ENCODE measurements at regions not wholly inside any gene's neighbourhood (a gene's known extent, or its start where the extent isn't known, plus 50 kb on each side); places are given as distances from the start of the nearest gene placed in this dataset.

GRCh38 chr5:19143935-19144334, 844.1 kb downstream of the CDH18 start:
- no peak overlapping the region for H3K27ac ChIP-seq (replicated peaks)
- intact Hi-C loops (cut with micrococcal nuclease), result no loop called here
- no peak for DNase-seq
- no peaks in the 10 kb centered on the region for H3K27me3 ChIP-seq (ENCODE audit: low read depth)
- H3K9me3 ChIP-seq (replicated peaks), result peaks cover 17% of the 10 kb centered on the region
- H3K36me3 ChIP-seq, result no peaks in the 10 kb centered on the region
- no peaks in the 10 kb centered on the region for H3K4me1 ChIP-seq
- TF ChIP-seq, protein P1, sequence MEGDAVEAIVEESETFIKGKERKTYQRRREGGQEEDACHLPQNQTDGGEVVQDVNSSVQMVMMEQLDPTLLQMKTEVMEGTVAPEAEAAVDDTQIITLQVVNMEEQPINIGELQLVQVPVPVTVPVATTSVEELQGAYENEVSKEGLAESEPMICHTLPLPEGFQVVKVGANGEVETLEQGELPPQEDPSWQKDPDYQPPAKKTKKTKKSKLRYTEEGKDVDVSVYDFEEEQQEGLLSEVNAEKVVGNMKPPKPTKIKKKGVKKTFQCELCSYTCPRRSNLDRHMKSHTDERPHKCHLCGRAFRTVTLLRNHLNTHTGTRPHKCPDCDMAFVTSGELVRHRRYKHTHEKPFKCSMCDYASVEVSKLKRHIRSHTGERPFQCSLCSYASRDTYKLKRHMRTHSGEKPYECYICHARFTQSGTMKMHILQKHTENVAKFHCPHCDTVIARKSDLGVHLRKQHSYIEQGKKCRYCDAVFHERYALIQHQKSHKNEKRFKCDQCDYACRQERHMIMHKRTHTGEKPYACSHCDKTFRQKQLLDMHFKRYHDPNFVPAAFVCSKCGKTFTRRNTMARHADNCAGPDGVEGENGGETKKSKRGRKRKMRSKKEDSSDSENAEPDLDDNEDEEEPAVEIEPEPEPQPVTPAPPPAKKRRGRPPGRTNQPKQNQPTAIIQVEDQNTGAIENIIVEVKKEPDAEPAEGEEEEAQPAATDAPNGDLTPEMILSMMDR (IDR thresholded peaks at IDR 0.05; ENCODE audit: borderline replicate concordance), result no peak
- H3K4me3 ChIP-seq, result no peak overlapping the region

- no peak overlapping the region for H3K4me3 ChIP-seq
- intact Hi-C loops (cut with micrococcal nuclease), result no loop called here
- H3K27me3 ChIP-seq (ENCODE audit: low read depth), result no peaks in the 10 kb centered on the region
- no peaks in the 10 kb centered on the region for H3K36me3 ChIP-seq
- DNase-seq, result no peak
- H3K9me3 ChIP-seq (replicated peaks), result peaks cover 18% of the 10 kb centered on the region
- no peak overlapping the region for H3K27ac ChIP-seq (replicated peaks)
- TF ChIP-seq, protein P1 (IDR thresholded peaks at IDR 0.05; ENCODE audit: borderline replicate concordance), result no peak
- no peaks in the 10 kb centered on the region for H3K4me1 ChIP-seq
Observed at GRCh38 chr5:19169426-19169825, 818.6 kb downstream of the CDH18 start.

- intact Hi-C loops (cut with micrococcal nuclease), result no loop called here
- Histone ChIP-seq H3K4me3 (no peak overlapping the region), H3K4me1 (no peaks in the 10 kb centered on the region), H3K36me3 (no peaks in the 10 kb centered on the region), H3K9me3 (replicated peaks) (peaks cover 13% of the 10 kb centered on the region), H3K27ac (replicated peaks) (no peak overlapping the region), H3K27me3 (ENCODE audit: low read depth) (no peaks in the 10 kb centered on the region)
- TF ChIP-seq, protein P1 (IDR thresholded peaks at IDR 0.05; ENCODE audit: borderline replicate concordance), result no peak
- DNase-seq, result peak; percentile 14
Observed at GRCh38 chr5:19172926-19173470, 815.0 kb downstream of the CDH18 start.

- peaks cover 13% of the 10 kb centered on the region for H3K9me3 ChIP-seq (replicated peaks)
- H3K27me3 ChIP-seq (ENCODE audit: low read depth), result no peaks in the 10 kb centered on the region
- TF ChIP-seq, protein P1 (IDR thresholded peaks at IDR 0.05; ENCODE audit: borderline replicate concordance), result no peak
- H3K36me3 ChIP-seq, result no peaks in the 10 kb centered on the region
- H3K4me3 ChIP-seq, result no peak overlapping the region
- H3K4me1 ChIP-seq, result no peaks in the 10 kb centered on the region
- no peak for DNase-seq
- intact Hi-C loops (cut with micrococcal nuclease), result no loop called here
- no peak overlapping the region for H3K27ac ChIP-seq (replicated peaks)
Observed at GRCh38 chr5:19175776-19176570, 812.0 kb downstream of the CDH18 start.

- intact Hi-C loops (cut with micrococcal nuclease), result no loop called here
- H3K27ac ChIP-seq (replicated peaks), result no peak overlapping the region
- H3K27me3 ChIP-seq (ENCODE audit: low read depth), result no peaks in the 10 kb centered on the region
- no peak overlapping the region for H3K4me3 ChIP-seq
- no peaks in the 10 kb centered on the region for H3K36me3 ChIP-seq
- TF ChIP-seq, protein P1 (IDR thresholded peaks at IDR 0.05; ENCODE audit: borderline replicate concordance), result no peak
- DNase-seq, result no peak
- H3K9me3 ChIP-seq (replicated peaks), result no peaks in the 10 kb centered on the region
- no peaks in the 10 kb centered on the region for H3K4me1 ChIP-seq
Observed at GRCh38 chr5:19179571-19179970, 808.4 kb downstream of the CDH18 start.

Data from left ventricle myocardium inferior (tissue), 1 donor.